HT-29 (cell line): ENCODE measurements at regions not wholly inside any gene's neighbourhood (a gene's known extent, or its start where the extent isn't known, plus 50 kb on each side); places are given as distances from the start of the nearest gene placed in this dataset. TPM values are rescaled to one million over a fixed set of nuclear protein-coding genes. Genes with fewer than 3 reads are reported as not detected.

Experiments
- DNase-seq: peaks from one replicate; pipeline ENCODE4 v3.0.0-alpha.2; 2015; ENCODE audit warnings: low spot score
- small RNA-seq: library from RNA; depleted of rRNA; stranded (forward); fragments of <200 nt; gene quantifications from one replicate; pipeline ENCODE3, GENCODE V24; 2014

DNA sequence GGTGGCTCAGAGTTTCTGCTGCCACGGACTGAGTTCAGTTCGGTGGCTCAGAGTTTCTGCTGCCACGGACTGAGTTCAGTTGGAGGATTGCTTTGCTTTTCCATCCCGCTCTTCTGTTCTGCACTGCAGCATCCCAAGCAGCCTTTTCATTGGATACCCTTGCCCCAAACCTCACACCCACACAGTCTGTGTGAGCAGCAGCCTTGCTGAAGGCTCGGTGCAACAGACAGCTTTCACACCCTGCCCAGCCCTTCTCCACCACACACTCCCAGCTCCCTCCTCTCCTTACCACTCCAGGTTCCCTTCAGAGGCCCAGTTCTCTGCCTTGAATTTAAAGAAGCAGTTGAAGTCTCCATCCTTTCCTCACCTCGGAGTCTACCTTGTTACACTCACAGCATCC, 52.5 kb upstream of the CHD6 start:
- DNase-seq, result no peak

DNA sequence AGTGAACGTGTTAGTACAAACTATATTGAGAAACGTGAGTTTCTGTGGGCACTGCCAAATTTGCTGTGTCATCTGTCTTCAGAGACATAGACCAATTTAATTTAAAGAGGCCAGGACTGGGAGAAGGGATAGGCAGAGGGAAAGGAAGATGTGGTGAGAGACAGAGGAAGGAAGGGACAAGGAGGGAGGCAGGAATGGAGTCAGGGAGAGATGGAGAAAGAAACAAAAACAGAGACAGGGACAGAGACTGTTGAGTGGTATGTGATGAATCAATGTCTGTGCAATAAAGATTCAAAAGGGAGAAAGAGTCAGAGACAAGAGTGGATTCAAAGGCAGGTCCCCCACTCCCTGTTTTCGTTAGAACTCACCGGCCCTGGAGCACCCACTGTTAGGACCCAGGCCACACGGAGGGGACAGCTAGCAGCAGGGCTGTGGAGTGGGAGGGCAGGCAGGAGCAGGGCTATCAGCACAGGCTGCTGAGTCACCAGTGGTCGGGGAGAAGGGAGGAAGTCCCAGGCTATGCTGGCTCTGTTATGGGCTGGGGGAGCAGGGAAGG, 51.6 kb upstream of the CHD6 start:
- DNase-seq, result no peak

DNA sequence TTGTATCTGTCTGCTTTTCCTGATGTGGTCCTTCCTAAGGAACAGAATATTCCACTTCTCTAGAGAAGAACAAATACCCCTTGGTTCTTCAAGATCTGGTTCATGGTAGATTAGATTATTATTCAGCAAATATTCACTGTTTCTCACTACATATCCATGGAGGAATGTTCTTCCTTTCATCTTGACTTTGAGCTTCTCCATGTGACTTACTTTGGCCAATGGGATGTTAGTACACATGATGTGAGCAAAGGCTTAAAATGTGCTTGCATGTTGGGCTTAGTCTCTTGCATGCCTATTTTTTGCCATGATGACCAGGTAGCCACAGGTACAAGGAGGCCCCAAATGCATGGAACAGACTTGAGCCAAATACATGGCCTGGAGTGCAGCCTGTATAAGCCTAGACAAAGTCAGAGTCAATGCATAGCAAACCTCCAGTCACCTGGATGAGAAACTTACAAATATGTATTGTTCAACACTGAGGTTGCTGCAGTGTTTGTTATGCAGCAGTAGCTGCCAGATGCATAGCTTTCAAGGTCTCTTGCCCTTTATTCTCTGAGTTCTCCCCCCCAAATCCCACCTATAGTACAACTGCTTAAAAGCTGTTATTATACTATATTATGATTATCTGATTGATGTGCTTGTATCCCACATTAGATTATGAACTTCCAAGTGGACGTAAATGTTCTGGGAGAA, 50.0 kb upstream of the CHD6 start:
- no peak for DNase-seq

Small RNA genes lying in the stretch of these regions (small RNA-seq; reads per million reads assigned to genes)
- gene RF00568 (not detected), gene RNU6-1018P (not detected)
